Type B pancreatic cell (in vitro differentiated cells): ENCODE measurements at regions not wholly inside any gene's neighbourhood (a gene's known extent, or its start where the extent isn't known, plus 50 kb on each side); places are given as distances from the start of the nearest gene placed in this dataset.

Experiments
- DNase-seq: peaks from one replicate; pipeline ENCODE4 v3.0.0; 2021; ENCODE audit warnings: mixed read lengths; ENCODE audit not compliant: unreplicated experiment; ENCODE audit errors: extremely low spot score
- H3K27ac Mint-ChIP-seq: 2 replicates; pipeline ENCODE4 v1.8.0; 2021; ENCODE audit warnings: mild to moderate bottlenecking, mixed read lengths
- H3K27me3 Mint-ChIP-seq: 2 replicates; pipeline ENCODE4 v1.8.0; 2021; ENCODE audit warnings: mixed read lengths
- H3K36me3 Mint-ChIP-seq: 2 replicates; pipeline ENCODE4 v1.8.0; 2021; ENCODE audit warnings: mixed read lengths
- H3K4me1 Mint-ChIP-seq: one replicate; pipeline ENCODE4 v1.8.0; 2021; ENCODE audit warnings: mixed read lengths; ENCODE audit not compliant: unreplicated experiment
- H3K4me3 Mint-ChIP-seq: 2 replicates; pipeline ENCODE4 v1.8.0; 2021; ENCODE audit warnings: mild to moderate bottlenecking, mixed read lengths
- H3K9me3 Mint-ChIP-seq: 2 replicates; pipeline ENCODE4 v1.8.0; 2021; ENCODE audit warnings: mixed read lengths
- CTCF ChIP-seq: fragments of 200-600 bp; sonication (generic); conservative IDR thresholded peaks from 2 replicates; pipeline ENCODE4 v1.5.0; 2021; ENCODE audit warnings: antibody characterized with exemption, mild to moderate bottlenecking

- no peak overlapping the region for H3K27ac Mint-ChIP-seq
- peaks cover 24% of the 10 kb centered on the region for H3K27me3 Mint-ChIP-seq
- no peaks in the 10 kb centered on the region for H3K9me3 Mint-ChIP-seq
- peaks cover 7% of the 10 kb centered on the region for H3K4me1 Mint-ChIP-seq
- no peaks in the 10 kb centered on the region for H3K36me3 Mint-ChIP-seq
- TF ChIP-seq CTCF, result no peak
- DNase-seq, result no peak
- no peak overlapping the region for H3K4me3 Mint-ChIP-seq
Measured at GRCh38 chr17:5772720-5773119, 188.4 kb upstream of the NLRP1 start.

- peaks cover 7% of the 10 kb centered on the region for H3K4me1 Mint-ChIP-seq
- H3K27ac Mint-ChIP-seq, result no peak overlapping the region
- H3K36me3 Mint-ChIP-seq, result no peaks in the 10 kb centered on the region
- no peak for TF ChIP-seq CTCF
- no peaks in the 10 kb centered on the region for H3K9me3 Mint-ChIP-seq
- no peak for DNase-seq
- no peak overlapping the region for H3K4me3 Mint-ChIP-seq
- H3K27me3 Mint-ChIP-seq, result peaks cover 14% of the 10 kb centered on the region
Measured at GRCh38 chr17:5773816-5774360, 189.6 kb upstream of the NLRP1 start.

- peaks cover 14% of the 10 kb centered on the region for H3K27me3 Mint-ChIP-seq
- TF ChIP-seq CTCF, result no peak
- no peak for DNase-seq
- H3K36me3 Mint-ChIP-seq, result no peaks in the 10 kb centered on the region
- no peak overlapping the region for H3K4me3 Mint-ChIP-seq
- H3K9me3 Mint-ChIP-seq, result no peaks in the 10 kb centered on the region
- H3K27ac Mint-ChIP-seq, result no peak overlapping the region
- peaks cover 7% of the 10 kb centered on the region for H3K4me1 Mint-ChIP-seq
Measured at GRCh38 chr17:5775098-5775497, 190.8 kb upstream of the NLRP1 start.

- no peak for TF ChIP-seq CTCF
- H3K27me3 Mint-ChIP-seq, result peaks cover 15% of the 10 kb centered on the region
- peaks cover 22% of the 10 kb centered on the region for H3K4me1 Mint-ChIP-seq
- peaks cover 8% of the 10 kb centered on the region for H3K9me3 Mint-ChIP-seq
- no peak overlapping the region for H3K4me3 Mint-ChIP-seq
- H3K27ac Mint-ChIP-seq, result no peak overlapping the region
- no peak for DNase-seq
- no peaks in the 10 kb centered on the region for H3K36me3 Mint-ChIP-seq
Measured at GRCh38 chr17:5780476-5780875, 196.2 kb upstream of the NLRP1 start.

- Mint-ChIP-seq H3K9me3 (peaks cover 8% of the 10 kb centered on the region), H3K27me3 (peaks cover 10% of the 10 kb centered on the region), H3K4me3 (no peak overlapping the region), H3K27ac (no peak overlapping the region), H3K4me1 (peaks cover 24% of the 10 kb centered on the region), H3K36me3 (no peaks in the 10 kb centered on the region)
- no peak for TF ChIP-seq CTCF
- no peak for DNase-seq
Measured at GRCh38 chr17:5781236-5781927, 197.1 kb upstream of the NLRP1 start.
